HG02840 (cell line): ENCODE measurements at regions not wholly inside any gene's neighbourhood (a gene's known extent, or its start where the extent isn't known, plus 50 kb on each side); places are given as distances from the start of the nearest gene placed in this dataset.

Experiments
- ATAC-seq: cut with Tn5 transposase; IDR thresholded peaks from one replicate; pipeline ENCODE4 v1.9.1; 2021; ENCODE audit warnings: mild to moderate bottlenecking, moderate library complexity, moderate number of reproducible peaks; ENCODE audit not compliant: unreplicated experiment, low FRiP score

- no peak for ATAC-seq
Measured at GRCh38 chr13:30108216-30108912, 199.0 kb downstream of the KATNAL1 start.

- no peak for ATAC-seq
Measured at GRCh38 chr13:30107521-30108136, 199.7 kb downstream of the KATNAL1 start.

DNA sequence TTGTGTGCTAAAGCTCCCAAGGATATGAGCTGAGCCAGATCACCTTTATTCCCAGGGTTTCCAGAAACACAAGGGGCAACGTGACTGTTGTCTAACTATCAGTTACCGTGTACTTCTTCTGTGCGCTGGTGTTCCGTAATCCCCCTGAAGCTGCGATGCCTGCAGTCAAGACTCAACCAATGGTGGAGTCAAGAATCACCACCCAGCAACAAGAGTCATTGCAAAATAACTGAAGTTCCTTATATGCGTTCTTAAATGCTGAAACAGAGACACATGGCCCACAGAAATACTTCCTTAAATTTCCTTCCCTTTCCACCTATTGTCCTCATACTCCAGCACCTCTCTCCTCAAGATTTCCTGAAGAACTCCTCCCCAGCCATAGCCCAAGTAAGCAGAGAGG is 200.2 kb downstream of the KATNAL1 start:
- ATAC-seq, result no peak

GRCh38 chr13:30105381-30105780 is 202.0 kb downstream of the KATNAL1 start:
- ATAC-seq, result no peak

GRCh38 chr13:30103161-30103840 is 204.1 kb downstream of the KATNAL1 start:
- no peak for ATAC-seq

DNA sequence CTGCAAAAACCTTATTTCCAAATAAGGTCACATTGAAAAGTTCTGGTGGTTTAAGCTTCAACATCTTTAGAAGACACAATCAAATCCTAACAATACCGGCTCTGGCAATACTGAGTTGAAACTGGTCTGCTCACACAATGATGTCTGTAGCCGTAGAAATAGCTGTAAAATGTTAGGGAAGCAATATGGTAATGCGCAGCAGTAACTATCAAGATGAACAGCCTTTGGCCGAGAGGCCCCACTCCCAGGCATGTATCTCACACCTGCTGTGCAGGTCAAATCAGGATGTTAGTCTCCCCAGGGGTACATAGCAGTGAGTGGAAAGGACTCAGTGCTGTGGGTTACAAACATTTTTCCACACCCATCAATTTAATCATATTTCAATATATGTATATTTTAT is 207.1 kb downstream of the KATNAL1 start:
- no peak for ATAC-seq

GRCh38 chr13:30097701-30098100 is 209.7 kb downstream of the KATNAL1 start:
- ATAC-seq, result no peak

DNA sequence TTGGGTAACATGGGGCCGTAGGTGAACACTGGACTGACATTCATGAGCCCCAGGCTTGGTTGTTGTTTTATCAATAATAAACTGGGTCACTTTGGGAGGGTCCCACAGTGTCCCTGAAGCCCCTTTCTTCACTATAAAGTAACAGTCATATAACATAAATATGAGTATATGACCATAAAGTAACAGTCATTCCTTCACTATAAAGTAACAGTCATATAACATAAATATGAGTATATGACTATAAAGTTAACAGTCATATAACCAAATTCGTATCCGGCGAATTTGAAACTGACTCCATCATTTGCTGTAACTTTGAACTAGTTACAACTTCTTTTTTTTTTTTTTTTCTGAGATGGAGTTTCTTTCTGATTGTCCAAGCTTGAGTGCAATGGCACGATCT is 210.3 kb downstream of the KATNAL1 start:
- no peak for ATAC-seq

DNA sequence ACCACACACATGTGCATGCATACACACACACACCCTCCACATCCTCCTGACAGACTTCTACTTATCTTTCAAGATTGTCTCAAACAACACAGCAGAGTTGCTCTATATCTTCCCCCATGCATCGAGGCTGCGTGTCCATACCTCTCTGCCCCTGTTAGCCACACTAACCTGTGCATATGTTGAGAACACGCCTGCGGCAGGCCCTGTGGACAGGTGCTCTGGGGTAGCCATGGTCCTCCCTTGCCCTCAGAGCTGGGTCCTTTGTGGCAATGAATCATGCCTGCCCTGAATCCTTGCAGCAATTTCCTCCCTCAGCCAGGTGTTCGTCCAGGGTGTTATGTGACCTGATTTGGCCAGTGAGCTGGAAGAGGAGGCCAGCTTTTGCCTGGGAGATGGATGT is 213.3 kb downstream of the KATNAL1 start:
- ATAC-seq, result no peak

GRCh38 chr13:30093236-30093635 is 214.1 kb downstream of the KATNAL1 start:
- ATAC-seq, result no peak

- ATAC-seq, result no peak
Measured at GRCh38 chr13:30091691-30092090, 215.7 kb downstream of the KATNAL1 start.

DNA sequence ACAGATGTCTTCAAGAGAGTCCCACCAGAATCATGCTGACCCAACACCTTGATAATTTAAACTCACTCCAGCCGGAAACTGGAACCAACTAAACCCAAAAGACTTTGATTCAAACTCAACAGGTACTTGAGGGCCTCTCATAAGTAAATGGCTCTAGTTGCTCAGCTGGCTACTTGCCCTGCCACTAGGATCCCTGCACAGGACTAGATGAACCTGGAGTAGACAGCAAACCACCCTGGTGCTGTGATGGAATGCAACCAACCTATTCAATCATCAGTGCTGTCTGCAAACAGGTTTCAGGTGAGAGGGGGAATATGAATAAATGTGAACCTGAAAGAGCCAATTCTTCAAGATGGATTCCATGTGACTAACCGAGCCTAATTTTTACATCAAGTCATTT is 216.3 kb downstream of the KATNAL1 start:
- ATAC-seq, result no peak

DNA sequence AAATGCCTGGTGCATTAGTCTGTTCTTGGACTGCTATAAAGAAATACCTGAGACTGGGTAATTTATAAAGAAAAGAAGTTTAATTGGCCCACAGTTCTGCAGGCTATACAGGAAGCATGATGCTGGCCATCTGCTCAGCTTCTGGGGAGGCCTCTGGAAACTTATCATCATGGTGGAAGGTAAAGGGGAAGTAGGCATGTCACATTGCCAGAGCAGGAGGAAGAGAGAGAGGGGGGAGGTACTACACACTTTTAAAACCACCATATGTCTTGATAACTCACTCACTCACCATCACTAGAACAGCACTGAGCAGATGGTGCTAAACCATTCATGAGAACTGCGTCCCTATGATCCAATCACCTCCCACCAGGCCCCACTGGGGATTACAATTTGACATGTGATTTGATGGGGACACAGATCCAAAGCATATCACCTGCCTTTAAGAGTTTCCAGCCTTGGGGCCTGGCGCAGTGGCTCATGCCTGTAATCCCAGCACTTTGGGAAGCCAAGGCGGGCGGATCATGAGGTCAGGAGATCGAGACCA is 219.0 kb downstream of the KATNAL1 start:
- ATAC-seq, result no peak

GRCh38 chr13:30085087-30085486 is 222.3 kb downstream of the KATNAL1 start:
- no peak for ATAC-seq

GRCh38 chr13:30082391-30082790 is 225.0 kb downstream of the KATNAL1 start:
- ATAC-seq, result no peak

DNA sequence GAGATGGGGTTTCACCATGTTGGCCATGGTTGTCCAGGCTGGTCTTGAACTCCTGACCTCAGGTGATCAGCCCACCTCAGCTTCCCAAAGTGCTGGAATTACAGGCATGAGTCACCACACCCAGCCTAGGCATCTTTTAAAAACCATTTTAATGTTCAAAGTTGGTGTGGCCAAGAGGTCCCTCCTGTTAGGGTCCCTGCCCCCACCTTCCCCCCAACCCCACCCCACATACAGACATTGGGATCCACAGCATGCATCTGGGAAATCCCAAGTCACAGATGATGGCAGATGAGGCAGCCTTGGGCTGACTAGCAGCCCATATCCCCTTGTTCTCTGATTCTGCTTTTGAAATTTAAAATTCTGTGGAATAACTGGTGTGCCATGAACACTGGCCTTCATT is 226.0 kb downstream of the KATNAL1 start:
- ATAC-seq, result no peak

- no peak for ATAC-seq
Measured at GRCh38 chr13:30079501-30079900, 227.8 kb downstream of the KATNAL1 start.

DNA sequence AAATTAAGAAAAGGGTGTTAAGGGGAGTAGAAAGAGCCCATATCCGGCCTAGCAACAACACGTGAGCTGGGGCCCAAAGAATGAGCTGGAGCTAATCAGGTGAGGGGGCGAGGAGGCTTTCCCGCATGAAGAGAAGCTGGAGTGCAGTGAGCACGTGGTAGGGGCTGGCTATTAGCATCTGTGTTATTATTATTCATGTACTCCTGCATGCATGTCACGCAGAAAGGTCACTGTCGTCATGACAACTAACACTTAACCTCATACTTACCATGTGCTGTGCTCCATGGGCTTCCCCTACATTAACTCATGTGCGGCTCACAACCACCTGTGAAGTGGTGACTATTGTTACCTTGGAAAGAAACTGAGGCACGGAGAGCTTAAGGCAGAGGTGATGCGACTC is 227.6 kb upstream of the UBL3 start:
- no peak for ATAC-seq

GRCh38 chr13:30077240-30077735 is 226.9 kb upstream of the UBL3 start:
- no peak for ATAC-seq

DNA sequence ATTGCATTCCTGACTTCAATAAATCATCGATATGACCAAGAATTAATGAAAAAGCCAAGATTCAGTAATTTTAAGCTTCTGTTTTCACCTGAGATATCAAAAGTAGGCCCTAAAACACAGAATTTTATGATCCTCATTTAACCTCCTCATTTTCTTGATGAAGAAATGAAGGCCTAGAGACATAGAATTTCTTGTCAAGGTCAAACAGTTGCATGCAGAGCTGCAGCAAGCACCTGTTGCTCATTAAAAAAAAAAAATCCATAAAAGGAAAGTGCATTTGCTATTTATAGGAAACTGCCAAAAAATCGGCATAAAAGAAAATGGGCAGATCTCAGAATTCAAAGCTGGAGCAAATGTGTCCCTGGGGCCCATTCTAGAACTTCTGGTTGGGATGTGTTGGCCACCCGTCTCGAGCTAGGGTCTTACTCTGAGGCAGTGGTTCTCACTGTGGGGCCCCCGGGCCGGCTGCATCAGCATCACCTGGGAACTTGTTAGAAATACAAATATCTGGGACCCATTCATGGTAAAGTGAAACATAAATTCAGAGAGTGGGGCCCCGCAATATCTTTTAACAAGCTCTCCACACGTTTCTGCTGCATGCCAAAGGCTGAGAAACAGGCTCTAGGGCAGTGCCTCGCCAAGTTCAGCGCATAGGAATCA is 224.7 kb upstream of the UBL3 start:
- no peak for ATAC-seq

DNA sequence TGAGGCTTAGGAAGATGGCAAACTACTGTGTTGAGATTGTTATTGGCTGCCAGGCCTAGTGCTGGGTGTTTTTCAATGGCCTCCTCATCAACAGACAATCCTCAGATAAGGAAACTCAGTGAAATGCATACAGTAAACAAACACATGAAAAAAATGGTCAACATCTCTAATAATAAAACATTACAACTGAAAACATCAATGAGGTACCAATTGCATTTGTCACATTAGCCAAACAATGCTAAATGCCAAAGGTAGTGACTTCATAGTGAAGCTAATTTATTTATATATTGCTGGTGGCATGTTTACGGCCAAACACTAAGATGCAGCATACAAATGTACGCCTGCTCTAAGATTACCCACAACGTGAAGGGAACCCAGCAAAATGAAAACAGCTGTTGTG is 224.0 kb upstream of the UBL3 start:
- ATAC-seq, result no peak
